Astrocyte of the spinal cord (primary cell): ENCODE measurements at regions not wholly inside any gene's neighbourhood (a gene's known extent, or its start where the extent isn't known, plus 50 kb on each side); places are given as distances from the start of the nearest gene placed in this dataset.
"Not testable (repeated sequence)": the region's sequence is repeated elsewhere in the genome, so short reads cannot be mapped to it uniquely, and the experiment has no call there.

Source experiments
- DNase-seq: peaks from one replicate; pipeline ENCODE4 v3.0.0; 2011; ENCODE audit warnings: low read depth, low spot score
- H3K4me3 ChIP-seq: 2 replicates; pipeline ENCODE4 v1.5.1; 2011; ENCODE audit warnings: low read depth, mild to moderate bottlenecking, low read length, moderate library complexity
- CTCF ChIP-seq: IDR thresholded peaks from 2 replicates; pipeline ENCODE4 v1.5.1; 2012; ENCODE audit warnings: low read depth, mild to moderate bottlenecking, low read length, inconsistent platforms
- in situ Hi-C: cut with HindIII; loops from 2 replicates; pipeline ENCODE4 v1.10.0; 2017; ENCODE audit warnings: low sequenced_read_pairs

GRCh38 chr13:66089711-66090110 is 1140.4 kb downstream of the PCDH9 start:
- in situ Hi-C loops: no loop called here
- TF ChIP-seq CTCF: no peak
- no peak overlapping the region for H3K4me3 ChIP-seq
- DNase-seq: no peak

- no peak for TF ChIP-seq CTCF
- in situ Hi-C loops: no loop called here
- H3K4me3 ChIP-seq: no peak overlapping the region
- DNase-seq: no peak
Observed at GRCh38 chr13:66087269-66087710, 1142.8 kb downstream of the PCDH9 start.

GRCh38 chr13:66077132-66077689 is 1152.9 kb downstream of the PCDH9 start:
- TF ChIP-seq CTCF: no peak
- in situ Hi-C loops: no loop called here
- H3K4me3 ChIP-seq: no peak overlapping the region
- DNase-seq: no peak

- peak; percentile 42 for DNase-seq
- no peak for TF ChIP-seq CTCF
- in situ Hi-C loops: no loop called here
- H3K4me3 ChIP-seq: no peak overlapping the region
Observed at GRCh38 chr13:66076417-66076816, 1153.7 kb downstream of the PCDH9 start.

- no peak for TF ChIP-seq CTCF
- no peak for DNase-seq
- in situ Hi-C loops: no loop called here
- no peak overlapping the region for H3K4me3 ChIP-seq
Observed at GRCh38 chr13:66074018-66074615, 1156.0 kb downstream of the PCDH9 start.

- peak; percentile 25 for DNase-seq
- H3K4me3 ChIP-seq, in situ Hi-C loops: not testable (repeated sequence)
Observed at GRCh38 chr13:66072097-66072496, 1158.0 kb downstream of the PCDH9 start.

GRCh38 chr13:66071608-66072007 is 1158.5 kb downstream of the PCDH9 start:
- in situ Hi-C loops: no loop called here
- no peak for TF ChIP-seq CTCF
- H3K4me3 ChIP-seq: no peak overlapping the region
- DNase-seq: no peak
